Loucy (cell line): ENCODE measurements at regions not wholly inside any gene's neighbourhood (a gene's known extent, or its start where the extent isn't known, plus 50 kb on each side); places are given as distances from the start of the nearest gene placed in this dataset.

ENCODE experiments used
- H2AFZ ChIP-seq: fragments of 200-600 bp; sonication (generic); 2 replicates; pipeline ENCODE4 v1.6.0; 2016; ENCODE audit warnings: antibody characterized with exemption, mild to moderate bottlenecking, low read length, moderate library complexity
- H3F3A ChIP-seq: fragments of 200-600 bp; 2 replicates; pipeline ENCODE4 v1.6.0; 2016; ENCODE audit warnings: antibody characterized with exemption, low read depth, mild to moderate bottlenecking
- H3K27me3 ChIP-seq: fragments of 200-600 bp; sonication (generic); 2 replicates; pipeline ENCODE4 v1.6.1; 2014; ENCODE audit warnings: low read length, mild to moderate bottlenecking; ENCODE audit not compliant: insufficient read depth, poor library complexity, severe bottlenecking
- H3K36me3 ChIP-seq: fragments of 200-600 bp; sonication (generic); 2 replicates; pipeline ENCODE4 v1.6.1; 2016; ENCODE audit warnings: low read length; ENCODE audit not compliant: insufficient read depth
- H3K4me1 ChIP-seq: fragments of 200-600 bp; sonication (generic); 2 replicates; pipeline ENCODE4 v1.5.1; 2014; ENCODE audit warnings: low read length, mild to moderate bottlenecking; ENCODE audit not compliant: insufficient read depth, poor library complexity, severe bottlenecking
- H3K4me2 ChIP-seq: fragments of 200-600 bp; sonication (generic); 2 replicates; pipeline ENCODE4 v1.6.0; 2014; ENCODE audit warnings: antibody characterized with exemption, low read length, low read depth, mild to moderate bottlenecking; ENCODE audit not compliant: poor library complexity, severe bottlenecking
- H3K4me3 ChIP-seq: fragments of 200-600 bp; sonication (generic); 2 replicates; pipeline ENCODE4 v1.5.1; 2014; ENCODE audit warnings: low read length, mild to moderate bottlenecking, mixed read lengths; ENCODE audit not compliant: poor library complexity, severe bottlenecking
- H3K79me2 ChIP-seq: fragments of 200-600 bp; sonication (generic); 2 replicates; pipeline ENCODE4 v1.6.1; 2014; ENCODE audit warnings: low read length; ENCODE audit not compliant: insufficient read depth
- H3K9ac ChIP-seq: fragments of 200-600 bp; sonication (generic); 2 replicates; pipeline ENCODE4 v1.6.0; 2014; ENCODE audit warnings: mild to moderate bottlenecking, low read depth, low read length, moderate library complexity; ENCODE audit not compliant: poor library complexity, severe bottlenecking
- H3K9me2 ChIP-seq: fragments of 200-600 bp; sonication (generic); replicated peaks from 2 replicates; pipeline ENCODE4 v1.6.1; 2016; ENCODE audit warnings: low read depth, low read length, mixed read lengths
- H3K9me3 ChIP-seq: fragments of 200-600 bp; sonication (generic); 2 replicates; pipeline ENCODE4 v1.6.1; 2014; ENCODE audit warnings: mild to moderate bottlenecking, antibody characterized with exemption, low read length, low read depth; ENCODE audit not compliant: insufficient read depth
- H4K20me1 ChIP-seq: fragments of 200-600 bp; sonication (generic); 2 replicates; pipeline ENCODE4 v1.6.0; 2014; ENCODE audit warnings: antibody characterized with exemption, low read length, mild to moderate bottlenecking; ENCODE audit not compliant: insufficient read depth, poor library complexity, severe bottlenecking
- CTCF ChIP-seq: fragments of 200-600 bp; sonication (generic); conservative IDR thresholded peaks from 2 replicates; pipeline ENCODE4 v1.5.1; 2014; ENCODE audit warnings: mild to moderate bottlenecking, antibody characterized with exemption, low read length
- EZH2phosphoT487 ChIP-seq: fragments of 200-600 bp; IDR thresholded peaks from 2 replicates; pipeline ENCODE4 v1.6.1; 2018; ENCODE audit warnings: antibody characterized with exemption, mild to moderate bottlenecking, moderate library complexity, borderline replicate concordance

GRCh38 chr6:102848210-102848609 lies 1454.7 kb downstream of the GRIK2 start:
- Histone ChIP-seq H2AFZ (no peak overlapping the region), H3K27me3 (no peaks in the 10 kb centered on the region), H3F3A (no peaks in the 10 kb centered on the region), H4K20me1 (no peaks in the 10 kb centered on the region), H3K4me1 (peaks cover 13% of the 10 kb centered on the region), H3K4me3 (no peak overlapping the region), H3K36me3 (no peaks in the 10 kb centered on the region), H3K79me2 (no peaks in the 10 kb centered on the region), H3K9me3 (no peaks in the 10 kb centered on the region), H3K9me2 (no peaks in the 10 kb centered on the region), H3K9ac (no peak overlapping the region), H3K4me2 (no peak overlapping the region)
- TF ChIP-seq EZH2phosphoT487: no peak
- no peak for TF ChIP-seq CTCF

GRCh38 chr6:102841060-102841459 lies 1447.6 kb downstream of the GRIK2 start:
- Histone ChIP-seq H3K4me3 (no peak overlapping the region), H3K4me2 (no peak overlapping the region), H3K9ac (no peak overlapping the region), H4K20me1 (no peaks in the 10 kb centered on the region), H3K36me3 (no peaks in the 10 kb centered on the region), H3K9me2 (no peaks in the 10 kb centered on the region), H3K27me3 (no peaks in the 10 kb centered on the region), H3F3A (no peaks in the 10 kb centered on the region), H3K4me1 (peaks cover 13% of the 10 kb centered on the region), H2AFZ (no peak overlapping the region), H3K79me2 (no peaks in the 10 kb centered on the region), H3K9me3 (peaks cover 3% of the 10 kb centered on the region; the same call in 1 of the 2 replicates)
- no peak for TF ChIP-seq EZH2phosphoT487
- no peak for TF ChIP-seq CTCF

GRCh38 chr6:102832021-102832420 lies 1438.5 kb downstream of the GRIK2 start:
- no peaks in the 10 kb centered on the region for H3K9me2 ChIP-seq
- no peaks in the 10 kb centered on the region for H3F3A ChIP-seq
- H3K9me3 ChIP-seq: no peaks in the 10 kb centered on the region
- no peak overlapping the region for H3K4me2 ChIP-seq
- no peaks in the 10 kb centered on the region for H3K36me3 ChIP-seq
- no peaks in the 10 kb centered on the region for H3K79me2 ChIP-seq
- no peaks in the 10 kb centered on the region for H3K27me3 ChIP-seq
- H2AFZ ChIP-seq: no peak overlapping the region
- no peaks in the 10 kb centered on the region for H3K4me1 ChIP-seq
- no peak overlapping the region for H3K9ac ChIP-seq
- H4K20me1 ChIP-seq: no peaks in the 10 kb centered on the region
- no peak overlapping the region for H3K4me3 ChIP-seq
- TF ChIP-seq EZH2phosphoT487: no peak
- no peak for TF ChIP-seq CTCF
